Activated CD8-positive, alpha-beta memory T cell treated with anti-CD3 and anti-CD28 coated beads for 1 hour (primary cell): ENCODE measurements at regions not wholly inside any gene's neighbourhood (a gene's known extent, or its start where the extent isn't known, plus 50 kb on each side); places are given as distances from the start of the nearest gene placed in this dataset.
"Not testable (repeated sequence)": the region's sequence is repeated elsewhere in the genome, so short reads cannot be mapped to it uniquely, and the experiment has no call there.

Source experiments
- DNase-seq, 2 donors: peaks; one replicate each; pipeline ENCODE4 v3.0.0-alpha.2; 2020; ENCODE audit warnings: low read depth in 1 of 2; ENCODE audit errors: extremely low read depth in 1 of 2

DNA sequence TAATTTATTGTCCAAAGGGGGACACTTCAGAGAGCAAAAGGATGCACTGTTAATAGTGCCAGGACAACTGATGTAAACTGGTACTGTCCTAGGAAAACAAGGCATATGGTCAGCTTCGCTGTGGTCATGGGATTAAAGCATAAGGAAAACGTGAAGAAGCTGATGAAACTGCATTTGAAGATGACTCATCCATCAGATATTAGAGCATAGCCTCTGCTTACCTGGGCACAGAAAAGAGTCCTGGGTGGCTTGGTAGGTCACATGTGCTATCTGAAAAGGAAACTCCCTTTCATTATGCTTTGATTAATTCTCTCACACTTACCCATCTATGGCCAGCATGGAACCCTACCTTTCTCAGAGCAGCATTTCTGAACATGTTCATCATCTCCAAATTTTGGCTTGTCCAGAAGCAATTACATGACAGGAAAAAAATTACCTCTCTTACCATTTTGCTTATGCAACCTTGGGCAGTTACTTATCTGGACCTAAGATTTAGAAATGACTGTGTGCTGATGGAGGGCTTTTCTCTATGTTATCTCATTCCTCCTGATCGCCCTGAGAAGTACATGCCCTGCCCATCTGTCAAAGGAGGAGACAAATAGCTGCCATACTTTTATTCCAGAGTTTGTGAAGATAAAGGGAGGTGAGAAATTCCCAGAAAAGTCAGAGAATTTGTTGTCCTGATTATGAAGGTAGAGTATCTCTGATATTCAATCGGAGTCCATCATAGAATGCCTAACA lies 275.3 kb upstream of the SLC14A2 start:
- no peak for DNase-seq

DNA sequence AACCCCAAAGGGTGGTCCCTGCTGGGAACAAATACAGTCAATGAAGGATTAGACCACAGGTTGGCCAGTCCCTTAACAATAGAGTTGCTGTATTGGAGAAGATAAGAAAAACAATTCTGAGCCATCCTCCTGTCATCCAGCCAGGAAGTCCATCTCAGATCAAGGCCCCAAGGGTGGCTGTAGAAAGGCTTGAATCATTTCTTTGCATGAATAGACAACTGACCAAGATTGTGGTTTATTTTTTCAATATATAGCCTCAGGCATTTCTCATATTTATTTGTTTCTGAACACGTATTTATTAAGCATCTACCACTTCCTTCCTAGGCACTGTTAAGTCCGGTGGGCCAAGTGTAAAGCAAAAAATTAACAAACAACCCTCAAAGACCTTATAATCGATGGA lies 274.4 kb upstream of the SLC14A2 start:
- DNase-seq: no peak

DNA sequence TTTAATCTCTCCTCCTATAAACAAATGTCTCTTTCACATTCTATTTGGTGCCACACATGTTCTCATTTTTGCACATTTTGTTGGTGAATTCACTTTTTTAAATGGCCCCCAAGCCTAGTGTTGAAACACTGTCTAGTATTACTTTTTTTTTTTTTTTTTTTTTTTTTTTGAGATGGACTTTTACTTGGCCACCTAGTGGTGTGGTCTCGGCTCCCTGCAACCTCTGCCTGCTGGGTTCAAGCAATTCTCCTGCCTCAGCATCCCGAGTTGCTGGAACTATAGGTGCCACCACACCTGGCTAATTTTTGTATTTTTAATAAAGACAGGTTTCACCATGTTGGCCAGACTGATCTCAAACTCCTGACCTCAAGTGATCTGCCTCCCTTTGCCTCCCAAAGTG lies 273.8 kb upstream of the SLC14A2 start:
- no peak for DNase-seq

DNA sequence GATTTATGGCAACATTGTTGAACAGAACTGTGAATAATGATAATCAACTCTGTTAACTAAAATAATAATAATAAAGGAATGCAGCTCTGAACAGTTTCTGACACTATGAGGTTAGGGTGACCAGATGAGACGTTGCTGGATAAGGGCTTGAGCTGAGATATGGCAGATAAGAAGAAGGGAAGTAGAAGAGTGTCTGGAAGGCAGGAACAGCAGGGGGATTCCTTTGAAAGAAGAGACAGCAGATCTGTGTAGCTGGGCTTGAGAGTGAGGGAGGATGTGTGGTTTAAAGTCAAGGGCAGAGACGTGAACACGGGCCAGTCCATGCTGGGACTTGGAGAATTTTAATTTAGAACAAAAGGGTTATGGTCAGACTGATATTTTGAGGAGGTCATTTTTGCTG lies 273.1 kb upstream of the SLC14A2 start:
- no peak for DNase-seq

DNA sequence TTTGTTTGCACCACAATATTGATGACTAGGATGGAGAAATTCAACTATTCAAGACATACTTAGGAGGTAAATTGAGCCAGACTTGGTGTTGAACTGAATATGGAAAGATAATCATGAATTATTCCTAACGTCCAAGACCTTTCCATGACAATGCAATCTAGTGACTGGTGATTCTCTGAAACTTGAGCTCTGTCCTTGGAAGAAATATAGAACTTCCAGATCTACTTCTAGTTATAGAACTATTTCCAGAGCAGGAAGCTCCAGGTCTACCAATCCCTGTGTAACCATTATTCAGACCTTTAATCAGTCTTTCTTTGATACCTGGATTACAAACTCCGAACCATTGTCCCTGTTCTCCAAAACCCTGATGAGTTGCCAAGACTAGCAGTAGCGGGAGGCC lies 272.6 kb upstream of the SLC14A2 start:
- DNase-seq: no peak

DNA sequence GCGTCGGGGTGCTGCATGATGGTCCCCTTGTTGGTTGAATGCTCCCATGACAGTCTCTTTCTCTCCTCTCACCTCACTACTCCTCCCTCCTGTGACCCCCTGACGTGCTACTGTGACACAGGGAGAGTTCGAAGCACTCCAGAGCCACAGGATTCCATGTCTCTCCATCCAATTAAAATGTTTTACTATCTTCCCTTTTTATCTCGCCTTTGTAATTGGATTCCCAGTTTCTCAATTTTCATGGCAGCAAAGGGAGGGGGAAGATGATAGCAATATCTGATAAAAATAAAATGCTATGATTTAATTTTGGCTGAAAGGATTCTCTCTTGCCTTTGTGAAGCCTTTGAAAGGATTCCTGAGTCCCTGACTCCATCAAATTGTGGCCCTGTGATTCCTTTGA lies 271.9 kb upstream of the SLC14A2 start:
- DNase-seq: no peak

DNA sequence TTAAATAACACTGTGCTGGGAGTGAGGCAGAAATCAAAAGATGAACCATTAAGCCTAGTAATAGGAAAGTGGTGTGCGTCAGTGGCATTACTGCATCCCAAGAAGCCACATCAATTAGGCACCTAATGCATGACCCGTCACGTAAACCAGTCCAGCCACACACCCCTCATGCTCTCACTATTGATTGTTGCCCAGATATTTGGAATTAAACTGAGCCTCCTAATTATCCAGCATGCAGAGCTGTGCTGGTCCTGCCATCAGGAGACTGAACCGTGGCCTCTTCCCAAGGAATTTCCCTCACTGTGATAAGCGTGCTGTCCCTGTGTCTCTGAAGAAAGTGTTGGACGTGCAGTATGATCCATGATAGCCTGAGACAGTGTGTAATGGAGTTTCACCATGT lies 270.6 kb upstream of the SLC14A2 start:
- not testable (repeated sequence) for DNase-seq

DNA sequence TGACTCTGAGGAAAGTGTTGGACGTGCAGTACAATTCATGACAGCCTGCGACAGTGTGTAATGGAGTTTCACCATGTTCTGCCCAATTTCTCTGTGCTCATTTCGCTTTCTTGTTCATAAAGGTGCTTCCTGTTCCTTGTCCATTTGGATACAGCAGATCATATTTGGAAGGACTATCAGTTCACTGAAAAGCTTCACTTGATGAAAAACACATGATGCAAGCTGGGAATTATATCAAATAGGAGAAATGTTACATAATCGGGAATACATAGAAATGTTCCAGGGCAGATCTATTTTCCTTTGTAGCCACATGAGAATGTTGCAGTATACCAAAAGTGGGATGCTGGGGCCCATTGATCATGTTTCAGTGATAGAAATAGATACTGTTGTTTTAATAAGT lies 266.3 kb upstream of the SLC14A2 start:
- no peak for DNase-seq

DNA sequence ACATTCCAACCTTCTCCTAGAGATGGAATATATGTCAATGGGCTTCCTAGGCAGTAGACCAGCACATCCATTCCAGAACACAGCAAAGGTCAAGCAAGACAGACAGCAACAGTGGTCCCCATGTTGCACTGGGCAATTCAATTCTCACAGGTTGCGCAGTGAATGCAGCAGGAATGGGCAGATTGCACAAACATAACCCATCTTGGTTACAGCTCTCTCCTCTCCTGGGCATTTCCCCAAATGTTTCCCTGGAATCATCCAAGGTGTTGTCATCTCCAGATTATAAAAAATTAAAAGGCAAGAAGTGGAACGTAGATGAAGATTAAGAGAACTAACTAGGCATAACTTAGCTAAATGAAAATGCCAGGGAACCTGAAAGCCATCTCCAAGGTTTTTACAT lies 265.8 kb upstream of the SLC14A2 start:
- DNase-seq: no peak

DNA sequence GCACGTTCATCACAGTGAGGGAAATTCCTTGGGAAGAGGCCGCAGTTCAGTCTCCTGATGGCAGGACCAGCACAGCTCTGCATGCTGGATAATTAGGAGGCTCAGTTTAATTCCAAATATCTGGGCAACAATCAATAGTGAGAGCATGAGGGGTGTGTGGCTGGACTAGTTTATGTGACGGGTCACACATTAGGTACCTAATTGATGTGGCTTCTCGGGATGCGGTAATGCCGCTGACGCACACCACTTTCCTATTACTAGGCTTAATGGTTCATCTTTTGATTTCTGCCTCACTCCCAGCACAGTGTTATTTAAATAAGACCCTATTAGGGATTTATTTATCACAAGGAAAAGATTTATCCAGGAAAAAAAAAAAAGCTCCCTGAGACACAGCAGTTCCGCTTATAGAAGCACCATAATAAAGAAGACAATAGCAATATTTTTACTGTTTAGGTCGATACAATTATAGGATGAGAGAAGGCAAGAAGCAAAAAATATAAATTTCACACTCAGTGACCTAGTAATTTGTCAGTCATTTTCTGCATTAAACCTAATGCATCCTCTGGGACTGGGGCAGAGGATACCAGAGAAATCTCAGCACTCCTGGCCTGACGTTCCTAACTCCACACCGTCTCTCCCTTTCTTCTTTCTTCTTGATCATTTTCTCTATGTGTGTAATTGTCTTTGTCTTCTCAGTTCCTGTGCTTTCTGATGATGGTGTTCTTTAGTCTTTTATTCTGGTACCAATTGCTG lies 264.7 kb upstream of the SLC14A2 start:
- no peak for DNase-seq

DNA sequence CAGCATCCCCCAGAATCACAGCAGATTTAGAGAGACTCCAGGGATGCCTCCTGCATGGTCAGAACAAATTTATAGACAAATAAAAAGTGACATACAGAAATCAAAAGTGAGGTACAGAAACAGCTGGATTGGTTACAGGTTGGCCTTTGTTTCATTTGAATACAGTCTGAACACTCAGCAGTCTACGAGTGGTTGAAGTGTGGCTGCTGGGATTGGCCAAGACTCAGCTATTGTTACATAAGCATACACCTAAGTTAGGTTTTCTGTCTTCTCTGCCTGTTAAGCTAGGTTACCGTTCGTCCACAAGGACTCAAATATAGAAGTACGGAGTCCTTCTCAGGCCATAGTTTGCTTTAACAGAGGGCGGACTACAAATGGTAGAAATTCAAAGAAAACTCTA lies 262.4 kb upstream of the SLC14A2 start:
- DNase-seq: no peak

DNA sequence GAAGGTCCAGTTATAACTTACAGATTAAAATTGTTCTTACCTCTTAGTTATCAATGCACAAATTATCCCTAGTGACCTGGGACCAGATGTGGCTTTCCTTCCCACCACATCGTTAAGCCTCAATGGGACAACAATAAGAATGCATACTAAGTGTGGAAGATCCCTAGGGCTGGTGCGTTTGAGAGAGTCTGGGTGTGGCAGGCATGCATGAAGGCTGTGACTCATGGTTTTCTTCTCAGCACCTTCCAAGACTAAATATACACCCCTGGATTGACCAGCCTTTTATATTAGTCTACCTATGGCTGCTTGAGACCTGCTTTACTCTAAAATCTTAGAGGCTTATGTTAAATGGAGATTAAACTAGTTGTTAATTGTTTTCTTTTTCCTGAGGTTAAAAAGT lies 261.7 kb upstream of the SLC14A2 start:
- DNase-seq: no peak

DNA sequence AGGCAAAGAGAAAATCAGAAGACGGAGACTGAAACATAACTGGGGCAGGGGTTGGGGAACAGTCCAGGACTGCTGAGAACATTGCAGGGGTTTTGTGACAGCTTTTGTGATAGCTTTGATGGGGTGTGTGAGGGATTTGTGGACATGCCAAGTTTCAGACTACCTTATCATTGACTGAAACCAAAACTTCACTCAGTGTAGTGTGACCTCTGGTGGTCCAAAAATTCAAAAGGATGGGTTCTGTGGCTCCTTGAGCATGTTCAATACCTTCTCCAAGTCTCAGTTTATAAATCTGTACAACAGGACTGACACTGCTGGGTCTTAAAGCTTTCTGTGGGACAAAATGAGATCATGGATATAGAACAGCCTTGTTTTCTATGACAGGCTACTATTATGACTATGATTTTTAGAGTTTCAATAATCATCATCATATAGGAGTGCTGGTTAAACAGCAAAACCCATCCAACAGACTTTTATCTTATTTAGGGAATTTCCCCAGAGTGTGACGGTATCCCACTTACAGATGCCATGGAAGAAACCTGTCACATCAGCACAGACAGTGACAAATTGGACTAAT lies 259.2 kb upstream of the SLC14A2 start:
- DNase-seq: no peak

DNA sequence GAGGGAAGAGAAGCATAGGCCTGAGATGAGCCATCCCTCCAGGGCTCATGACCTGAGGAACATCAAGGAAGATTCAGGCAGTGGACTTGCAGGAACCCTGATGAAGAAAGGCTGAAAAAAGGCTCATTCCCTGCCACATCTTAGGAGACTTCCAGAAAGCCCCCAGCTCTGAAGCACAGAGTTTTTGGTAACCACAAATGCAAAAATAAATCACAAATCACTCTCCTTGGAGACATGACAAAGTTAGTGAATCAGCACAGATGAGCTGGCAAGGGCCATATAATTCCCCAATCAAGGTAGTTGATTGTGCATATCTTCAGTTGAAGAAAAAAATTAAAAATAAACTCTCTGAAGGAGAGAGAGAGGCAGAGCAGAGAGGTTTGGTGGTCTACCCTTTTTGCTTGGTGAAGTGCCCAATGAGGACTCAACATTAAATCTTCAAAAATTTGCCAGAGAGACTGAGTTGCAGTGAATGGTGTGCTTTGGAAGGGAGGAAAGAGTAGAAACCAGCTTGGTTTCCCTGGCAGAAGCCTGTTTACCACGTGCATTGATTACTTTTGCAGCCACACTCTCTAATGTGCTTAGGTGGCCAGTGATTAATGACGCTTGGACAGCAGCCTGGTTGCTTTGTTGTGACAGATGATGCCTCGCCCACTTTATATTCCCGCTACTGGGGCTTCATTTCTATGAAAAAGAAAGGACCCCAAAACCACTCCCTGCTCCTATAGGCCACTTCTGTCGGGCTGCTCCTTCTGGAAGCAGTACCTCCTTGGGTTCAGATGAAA lies 257.4 kb upstream of the SLC14A2 start:
- no peak for DNase-seq

DNA sequence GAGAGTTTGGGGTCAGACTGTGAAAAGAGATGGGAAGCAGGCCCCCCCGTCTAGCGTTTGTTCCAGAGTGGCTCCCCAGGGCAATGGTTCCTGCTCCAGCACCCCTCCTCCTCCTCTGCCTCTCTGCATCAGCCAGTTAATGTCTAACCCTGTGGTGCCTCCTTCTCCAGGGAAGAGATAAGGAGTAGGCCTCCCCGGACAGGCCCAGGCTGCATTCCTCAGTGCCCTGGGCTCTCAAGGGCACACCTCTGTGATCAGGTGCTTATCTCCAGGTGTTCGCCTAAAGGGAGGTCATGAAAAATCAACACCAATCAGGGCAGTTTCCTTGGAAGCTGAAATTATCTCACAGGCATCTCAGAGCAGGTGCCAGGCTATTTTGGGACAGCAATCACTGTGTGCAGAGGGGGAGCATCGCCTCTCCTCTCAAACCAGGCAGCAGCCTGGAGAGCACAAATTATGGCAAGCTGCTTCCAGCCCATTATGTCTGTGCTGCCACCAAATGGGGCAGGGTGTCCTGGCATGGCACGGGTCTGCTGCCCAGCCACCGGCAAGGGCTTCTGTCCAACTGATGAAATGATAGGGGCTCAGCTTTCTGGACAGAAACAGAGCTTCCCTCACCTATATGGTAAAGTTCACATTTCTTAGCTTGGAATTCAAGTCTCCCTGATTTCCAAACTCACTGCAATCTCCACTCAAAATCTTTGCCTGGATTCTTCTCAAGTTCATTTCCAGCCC lies 255.8 kb upstream of the SLC14A2 start:
- DNase-seq: no peak

DNA sequence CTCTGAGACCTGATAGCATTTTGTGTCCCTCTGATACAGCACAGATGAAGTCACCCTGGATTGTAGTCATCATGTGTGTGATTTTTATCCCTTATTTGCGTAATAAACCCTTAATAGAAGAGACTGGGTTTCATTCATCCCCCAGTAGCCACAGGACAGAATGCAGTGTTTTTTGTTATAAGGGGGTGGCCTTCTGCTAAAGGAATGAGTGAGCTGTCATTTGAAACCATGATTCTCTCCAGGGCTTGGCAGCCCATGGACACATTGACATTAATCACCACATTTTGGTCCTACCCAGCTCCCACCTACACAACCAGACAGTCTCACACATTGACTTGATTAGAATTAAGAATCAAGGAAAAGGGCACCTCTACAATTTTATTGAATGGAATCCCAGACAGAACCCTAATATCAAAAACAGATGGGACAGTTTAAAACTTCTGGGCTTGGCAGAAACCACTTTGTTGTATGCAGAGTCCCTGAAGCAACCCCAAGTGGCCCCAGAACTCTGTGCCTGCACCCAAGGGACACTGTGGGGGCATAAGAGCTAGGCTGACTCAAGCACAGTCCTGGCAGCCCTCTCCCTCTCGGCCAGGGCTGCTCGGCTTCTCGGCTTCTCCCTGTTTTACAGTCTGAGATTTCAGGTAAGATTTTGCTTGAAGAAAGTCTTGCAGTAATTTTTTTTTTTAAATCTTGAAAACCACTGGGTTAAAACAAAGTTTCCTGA lies 254.0 kb upstream of the SLC14A2 start:
- DNase-seq: no peak

DNA sequence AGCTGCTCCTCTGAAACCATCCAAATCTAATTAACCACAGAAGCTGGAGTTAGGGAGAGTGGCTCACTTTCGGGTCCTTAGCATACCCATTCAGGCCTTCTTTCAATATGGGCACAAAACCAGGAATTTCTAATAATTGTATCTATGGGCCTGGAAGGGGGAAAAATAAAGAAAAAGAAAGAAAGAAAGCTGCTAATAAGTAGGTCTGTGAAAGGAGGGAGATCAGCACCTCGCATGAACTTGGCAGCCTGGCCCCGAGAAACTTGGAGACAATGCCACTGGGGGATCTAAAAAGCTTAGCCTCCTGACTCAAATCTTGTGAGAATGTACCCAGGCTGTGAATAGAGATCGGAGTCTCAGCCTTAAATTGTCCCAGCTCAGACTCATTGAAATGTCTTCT lies 252.1 kb upstream of the SLC14A2 start:
- DNase-seq: no peak

DNA sequence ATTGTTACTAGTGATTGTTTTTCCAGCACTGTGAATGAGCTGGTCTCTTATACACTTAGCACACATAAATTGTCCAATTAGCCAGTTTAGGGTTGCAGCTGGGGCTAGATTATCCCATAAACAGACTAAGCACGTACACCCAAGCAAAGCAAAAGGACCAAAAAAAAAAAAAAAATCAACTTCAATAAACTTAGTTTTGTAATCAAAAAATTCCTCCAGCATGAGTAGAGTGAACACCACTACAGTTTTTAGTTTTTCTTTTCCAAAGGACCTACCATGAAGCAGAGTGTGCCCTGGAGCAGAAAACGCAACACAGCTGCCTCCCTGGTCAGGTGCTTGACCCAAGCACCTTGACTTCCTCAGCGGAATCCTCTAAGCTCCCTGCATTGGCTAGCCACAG lies 249.4 kb upstream of the SLC14A2 start:
- no peak for DNase-seq

DNA sequence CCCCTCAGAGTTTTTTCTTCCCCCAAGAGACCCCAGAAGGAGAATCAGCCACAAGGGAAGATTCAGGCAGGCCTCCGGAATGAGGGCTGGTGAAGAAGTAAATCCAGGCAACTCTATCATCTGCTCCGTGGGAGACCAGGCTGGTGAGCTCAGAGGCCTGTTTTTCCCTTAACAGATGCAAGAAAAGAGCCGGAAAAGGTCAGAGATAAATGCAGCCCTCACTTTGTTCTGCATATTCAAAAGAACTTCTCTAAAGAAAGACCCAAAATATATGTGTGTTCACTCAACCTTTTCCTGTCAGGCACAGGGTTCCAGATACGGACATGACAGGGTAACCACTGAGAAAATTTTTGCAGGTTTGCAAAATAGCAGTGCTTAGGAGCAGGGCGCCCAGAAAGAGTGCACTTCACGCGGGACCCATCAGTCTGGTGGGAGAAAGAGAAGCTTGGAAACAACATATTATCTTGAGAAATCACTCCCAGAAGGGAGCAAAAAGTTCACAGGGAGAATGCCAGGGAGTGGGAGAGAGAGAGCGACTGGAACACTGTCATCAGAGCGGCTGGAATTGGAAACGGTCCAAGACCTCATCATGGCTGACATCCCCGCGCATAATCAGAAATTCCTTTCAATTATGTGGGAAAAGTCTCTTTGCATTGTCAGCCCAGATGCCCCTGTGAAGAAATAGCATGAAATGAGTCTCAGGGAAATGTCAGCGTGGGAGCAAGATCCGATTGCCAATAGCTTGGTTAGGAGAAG lies 244.8 kb upstream of the SLC14A2 start:
- no peak for DNase-seq
